ENCODE measurements at regions not wholly inside any gene's neighbourhood (a gene's known extent, or its start where the extent isn't known, plus 50 kb on each side); places are given as distances from the start of the nearest gene placed in this dataset.
"Not testable (repeated sequence)": the region's sequence is repeated elsewhere in the genome, so short reads cannot be mapped to it uniquely, and the experiment has no call there.

GRCh38 chr2:149858901-149859634, 271.5 kb upstream of the MMADHC start:
- DNase-seq = no peak
- Histone ChIP-seq H3K4me1 (no peaks in the 10 kb centered on the region), H3K4me3 (ENCODE audit: low read depth, low read length) (no peak overlapping the region), H3K27me3 (no peaks in the 10 kb centered on the region), H3K36me3 (no peaks in the 10 kb centered on the region), H3K9me3 (no peaks in the 10 kb centered on the region)
- TF ChIP-seq, protein P1, sequence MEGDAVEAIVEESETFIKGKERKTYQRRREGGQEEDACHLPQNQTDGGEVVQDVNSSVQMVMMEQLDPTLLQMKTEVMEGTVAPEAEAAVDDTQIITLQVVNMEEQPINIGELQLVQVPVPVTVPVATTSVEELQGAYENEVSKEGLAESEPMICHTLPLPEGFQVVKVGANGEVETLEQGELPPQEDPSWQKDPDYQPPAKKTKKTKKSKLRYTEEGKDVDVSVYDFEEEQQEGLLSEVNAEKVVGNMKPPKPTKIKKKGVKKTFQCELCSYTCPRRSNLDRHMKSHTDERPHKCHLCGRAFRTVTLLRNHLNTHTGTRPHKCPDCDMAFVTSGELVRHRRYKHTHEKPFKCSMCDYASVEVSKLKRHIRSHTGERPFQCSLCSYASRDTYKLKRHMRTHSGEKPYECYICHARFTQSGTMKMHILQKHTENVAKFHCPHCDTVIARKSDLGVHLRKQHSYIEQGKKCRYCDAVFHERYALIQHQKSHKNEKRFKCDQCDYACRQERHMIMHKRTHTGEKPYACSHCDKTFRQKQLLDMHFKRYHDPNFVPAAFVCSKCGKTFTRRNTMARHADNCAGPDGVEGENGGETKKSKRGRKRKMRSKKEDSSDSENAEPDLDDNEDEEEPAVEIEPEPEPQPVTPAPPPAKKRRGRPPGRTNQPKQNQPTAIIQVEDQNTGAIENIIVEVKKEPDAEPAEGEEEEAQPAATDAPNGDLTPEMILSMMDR (IDR thresholded peaks at IDR 0.05; ENCODE audit: low read depth, low read length) = no peak

DNA sequence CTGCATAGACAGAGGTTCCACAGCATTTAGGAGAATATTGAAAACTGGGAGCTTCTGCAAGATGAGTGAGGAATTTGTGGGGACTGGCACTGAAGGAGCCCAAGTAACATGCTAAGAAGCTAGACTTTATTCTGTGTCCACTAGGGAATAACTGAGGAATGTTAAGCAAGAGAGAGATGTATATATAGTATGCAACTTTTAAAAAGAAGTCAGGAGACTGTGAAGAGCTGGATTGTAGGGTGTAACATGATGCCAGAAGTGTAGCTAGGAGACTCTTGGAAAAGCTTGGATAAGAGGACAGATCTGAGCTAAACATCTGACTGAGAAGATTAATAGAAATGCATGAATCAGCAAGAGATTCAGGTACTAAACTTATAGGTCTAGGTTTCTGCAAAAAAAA, 270.6 kb upstream of the MMADHC start:
- Histone ChIP-seq H3K4me1 (no peaks in the 10 kb centered on the region), H3K27me3 (no peaks in the 10 kb centered on the region), H3K9me3 (no peaks in the 10 kb centered on the region), H3K4me3 (ENCODE audit: low read depth, low read length) (no peak overlapping the region), H3K36me3 (no peaks in the 10 kb centered on the region)
- DNase-seq = no peak
- TF ChIP-seq, protein P1 (IDR thresholded peaks at IDR 0.05; ENCODE audit: low read depth, low read length) = no peak

DNA sequence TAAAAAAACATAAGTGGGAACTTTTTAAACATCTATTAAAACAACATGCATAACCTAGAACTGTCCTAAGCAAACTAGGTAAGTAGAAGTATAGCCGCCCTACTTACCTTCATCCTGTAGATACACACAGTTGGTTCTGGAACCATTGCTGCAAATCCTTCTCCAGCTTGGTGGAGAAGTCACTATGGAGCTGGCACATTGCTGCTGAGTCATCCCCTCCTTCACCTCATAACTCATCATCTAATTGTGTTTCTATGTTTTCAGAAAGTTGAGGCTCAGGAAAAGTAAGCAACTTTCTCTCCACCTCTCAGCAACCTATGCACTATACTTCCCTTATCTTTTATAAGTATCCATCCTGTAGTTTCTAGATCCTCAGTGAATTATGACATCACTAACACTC, 269.8 kb upstream of the MMADHC start:
- Histone ChIP-seq H3K36me3 (no peaks in the 10 kb centered on the region), H3K4me1 (no peaks in the 10 kb centered on the region), H3K9me3 (no peaks in the 10 kb centered on the region), H3K4me3 (ENCODE audit: low read depth, low read length) (no peak overlapping the region), H3K27me3 (no peaks in the 10 kb centered on the region)
- DNase-seq = no peak
- TF ChIP-seq, protein P1 (IDR thresholded peaks at IDR 0.05; ENCODE audit: low read depth, low read length) = no peak

- H3K27me3 ChIP-seq; DNase-seq; H3K36me3 ChIP-seq; H3K4me1 ChIP-seq; H3K9me3 ChIP-seq; H3K4me3 ChIP-seq (ENCODE audit: low read depth, low read length): not testable (repeated sequence)
Measured at GRCh38 chr2:149855859-149856258, 268.3 kb upstream of the MMADHC start.

GRCh38 chr2:149849591-149849990, 262.0 kb upstream of the MMADHC start:
- H3K36me3 ChIP-seq = no peaks in the 10 kb centered on the region
- no peak for DNase-seq
- TF ChIP-seq, protein P1 (IDR thresholded peaks at IDR 0.05; ENCODE audit: low read depth, low read length) = no peak
- no peak overlapping the region for H3K4me3 ChIP-seq (ENCODE audit: low read depth, low read length)
- no peaks in the 10 kb centered on the region for H3K9me3 ChIP-seq
- no peaks in the 10 kb centered on the region for H3K27me3 ChIP-seq
- no peaks in the 10 kb centered on the region for H3K4me1 ChIP-seq

DNA sequence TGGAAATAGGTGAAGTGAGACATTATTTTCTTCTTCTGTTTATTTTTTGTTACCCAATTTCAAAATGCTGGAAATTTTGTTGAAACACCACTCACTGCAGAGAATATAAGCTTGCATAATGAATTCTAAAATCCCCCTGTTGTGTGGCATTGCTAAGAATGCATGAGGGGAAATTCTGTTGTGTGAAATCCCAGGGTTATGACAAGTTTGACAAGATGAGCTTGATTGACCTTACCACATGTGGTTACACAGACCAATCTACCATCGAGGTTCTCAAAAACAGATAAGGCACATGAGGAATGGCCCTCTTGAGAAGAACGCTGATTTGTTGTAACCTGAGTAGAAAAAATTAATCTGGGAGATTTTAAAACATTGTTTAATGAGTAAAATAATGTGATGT, 261.6 kb upstream of the MMADHC start:
- Histone ChIP-seq H3K27me3 (no peaks in the 10 kb centered on the region), H3K36me3 (no peaks in the 10 kb centered on the region), H3K4me1 (no peaks in the 10 kb centered on the region), H3K9me3 (no peaks in the 10 kb centered on the region), H3K4me3 (ENCODE audit: low read depth, low read length) (no peak overlapping the region)
- no peak for DNase-seq
- TF ChIP-seq, protein P1 (IDR thresholded peaks at IDR 0.05; ENCODE audit: low read depth, low read length) = no peak

All from BE2C (cell line).